ENCODE measurements at regions not wholly inside any gene's neighbourhood (a gene's known extent, or its start where the extent isn't known, plus 50 kb on each side); places are given as distances from the start of the nearest gene placed in this dataset.

- TF ChIP-seq CTCF (IDR thresholded peaks at IDR 0.05 in 4 of 5, conservative IDR thresholded peaks at IDR 0.05 in 1 of 5), result no peak
- TF ChIP-seq POLR2A (IDR thresholded peaks at IDR 0.05), result no peak
Measured at GRCh38 chr16:5228369-5228768, 130.8 kb upstream of the EEF2KMT start.
